ENCODE measurements at regions not wholly inside any gene's neighbourhood (a gene's known extent, or its start where the extent isn't known, plus 50 kb on each side); places are given as distances from the start of the nearest gene placed in this dataset.

GRCh38 chr6:130604841-130605399, 222.3 kb upstream of the SMLR1 start:
- no peak overlapping the region for H3K27ac ChIP-seq (ENCODE audit: low read length)
- no peak for ATAC-seq
- POLR2A ChIA-PET, result no interaction called here

GRCh38 chr6:130610303-130610702, 216.9 kb upstream of the SMLR1 start:
- TF ChIP-seq CTCF (IDR thresholded peaks at IDR 0.05) (no peak), TCF7L2 (IDR thresholded peaks at IDR 0.05; ENCODE audit: low read depth, low read length) (no peak), SIN3A (IDR thresholded peaks at IDR 0.05; ENCODE audit: borderline replicate concordance, insufficient read depth, low read depth, low read length) (no peak), REST (IDR thresholded peaks at IDR 0.05; ENCODE audit: insufficient read depth in 1 of 2, low read depth in 2 of 2, low read length in 1 of 2) (no peak), POLR2AphosphoS5 (IDR thresholded peaks at IDR 0.05; ENCODE audit: low read depth, low read length) (no peak)
- intact Hi-C loops (cut with micrococcal nuclease; ENCODE audit: unreplicated experiment) (no loop called here), in situ Hi-C loops (cut with HindIII; ENCODE audit: low pct_unique_long_range_greater_than_20kb, low sequenced_read_pairs) (no loop called here)
- POLR2A ChIA-PET, result no interaction called here
- Histone ChIP-seq H3K27me3 (ENCODE audit: control insufficient read depth, insufficient read depth, low read length) (no peaks in the 10 kb centered on the region), H3K36me3 (ENCODE audit: control insufficient read depth, insufficient read depth, low read length) (no peaks in the 10 kb centered on the region), H3K9me3 (ENCODE audit: control insufficient read depth, insufficient read depth, low read depth, low read length) (no peaks in the 10 kb centered on the region), H3K27ac (ENCODE audit: low read length) (no peak overlapping the region), H3K4me3 (ENCODE audit: low read depth in 2 of 2, low read length in 2 of 2) (no peak overlapping the region), H3K4me1 (ENCODE audit: control insufficient read depth, insufficient read depth, low read length) (no peaks in the 10 kb centered on the region)
- CTCF ChIA-PET, result no interaction called here
- ATAC-seq (no peak), DNase-seq (ENCODE audit: low read depth, low spot score) (no peak)
- no TSS peak for BruUV-seq (replicated peaks)

More at GRCh38 chr6:130604841-130605399, 222.3 kb upstream of the SMLR1 start:
- no peaks in the 10 kb centered on the region for H3K9me3 ChIP-seq (ENCODE audit: control insufficient read depth, insufficient read depth, low read depth, low read length)
- CTCF ChIA-PET, result no interaction called here
- in situ Hi-C loops (cut with HindIII; ENCODE audit: low pct_unique_long_range_greater_than_20kb, low sequenced_read_pairs), result no loop called here
- TF ChIP-seq TCF7L2 (IDR thresholded peaks at IDR 0.05; ENCODE audit: low read depth, low read length) (no peak), CTCF (IDR thresholded peaks at IDR 0.05) (no peak), SIN3A (IDR thresholded peaks at IDR 0.05; ENCODE audit: borderline replicate concordance, insufficient read depth, low read depth, low read length) (no peak), REST (IDR thresholded peaks at IDR 0.05; ENCODE audit: insufficient read depth in 1 of 2, low read depth in 2 of 2, low read length in 1 of 2) (no peak), POLR2AphosphoS5 (IDR thresholded peaks at IDR 0.05; ENCODE audit: low read depth, low read length) (no peak)
- H3K4me1 ChIP-seq (ENCODE audit: control insufficient read depth, insufficient read depth, low read length), result no peaks in the 10 kb centered on the region
- no peak overlapping the region for H3K4me3 ChIP-seq (ENCODE audit: low read depth in 2 of 2, low read length in 2 of 2)
- no TSS peak for BruUV-seq (replicated peaks)
- H3K27me3 ChIP-seq (ENCODE audit: control insufficient read depth, insufficient read depth, low read length), result no peaks in the 10 kb centered on the region
- H3K36me3 ChIP-seq (ENCODE audit: control insufficient read depth, insufficient read depth, low read length), result no peaks in the 10 kb centered on the region
- intact Hi-C loops (cut with micrococcal nuclease; ENCODE audit: unreplicated experiment), result no loop called here
- no peak for DNase-seq (ENCODE audit: low read depth, low spot score)
